ENCODE measurements at regions not wholly inside any gene's neighbourhood (a gene's known extent, or its start where the extent isn't known, plus 50 kb on each side); places are given as distances from the start of the nearest gene placed in this dataset.

DNA sequence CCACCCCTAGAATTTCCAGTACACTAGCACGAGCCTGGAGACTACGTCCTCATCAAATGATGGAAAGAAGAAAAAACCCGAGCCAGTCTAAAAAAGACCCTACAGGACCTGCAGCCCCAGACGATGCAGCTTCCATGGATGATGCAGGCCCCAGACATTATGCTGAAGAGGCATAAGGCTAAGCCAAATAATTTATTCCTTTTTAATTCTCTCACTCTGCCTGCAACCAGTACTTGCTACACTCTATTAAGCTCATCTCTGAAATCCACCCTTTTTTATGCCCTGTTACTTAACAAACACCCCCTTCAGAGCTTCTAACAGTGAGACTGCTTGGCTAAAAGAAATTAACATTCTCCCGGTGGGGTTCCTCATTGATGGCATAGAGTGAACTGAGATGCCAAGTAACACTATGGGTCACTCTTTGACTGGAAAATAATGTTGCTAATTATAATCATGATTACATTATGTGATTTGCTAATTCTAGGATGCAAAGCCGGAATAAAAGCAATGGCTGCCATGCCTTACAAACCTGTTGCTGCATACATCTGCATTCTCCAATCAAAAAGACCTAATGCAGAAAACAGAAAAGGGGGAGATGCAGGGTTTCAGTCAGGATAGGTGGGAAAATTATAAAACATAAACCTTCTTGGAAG is 1462.4 kb downstream of the UQCRFS1 start:
- no peak for FAIRE-seq
- TF ChIP-seq CTCF (IDR thresholded peaks at IDR 0.05; ENCODE audit: insufficient read depth, low read length, severe bottlenecking) = no peak

GRCh38 chr19:27748551-27749152 is 1464.3 kb downstream of the UQCRFS1 start:
- no peak for FAIRE-seq

More for the DNA sequence above, 1462.4 kb downstream of the UQCRFS1 start:
- no peaks in the 10 kb centered on the region for H3K36me3 ChIP-seq (ENCODE audit: control insufficient read depth, insufficient read depth, low read length)
- no peak overlapping the region for H3K4me3 ChIP-seq (ENCODE audit: low read depth, low read length)
- H3K27me3 ChIP-seq (ENCODE audit: control insufficient read depth, insufficient read depth, low read length) = no peaks in the 10 kb centered on the region
- no peak for DNase-seq (ENCODE audit: low read depth)

DNA sequence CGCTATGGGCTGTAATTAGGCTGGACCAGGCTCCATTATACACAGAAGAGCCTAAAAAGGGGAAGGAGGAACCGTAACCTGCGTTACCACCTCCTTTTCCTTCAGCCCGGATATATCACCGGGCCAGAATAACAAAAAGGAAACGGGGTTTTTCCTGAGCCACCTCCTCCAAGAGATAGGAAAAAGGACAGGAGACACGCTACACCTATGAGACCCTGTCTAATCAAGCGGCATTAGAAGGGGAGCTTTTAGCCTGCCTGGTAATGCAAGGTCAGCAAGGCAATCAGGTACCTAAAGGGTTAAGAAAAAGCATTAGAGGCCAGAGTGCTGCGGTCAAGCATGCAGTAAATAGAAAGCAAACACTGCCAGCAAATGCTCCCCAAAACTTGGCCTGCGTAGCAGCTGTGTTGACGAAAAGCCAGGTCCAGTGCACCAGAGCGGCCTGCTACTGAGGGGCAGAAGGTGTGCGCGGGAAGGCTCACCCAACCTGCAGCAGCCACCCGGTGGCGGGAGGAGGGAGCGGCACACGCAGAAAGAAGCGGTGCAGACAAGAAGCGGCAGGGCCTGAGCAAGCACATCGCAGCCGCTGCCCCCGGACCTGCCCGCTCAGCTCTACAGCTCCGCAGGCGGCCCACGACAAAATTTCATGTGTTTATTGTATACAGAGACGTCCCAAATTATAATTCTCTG is 1466.1 kb downstream of the UQCRFS1 start:
- Histone ChIP-seq H3K4me3 (ENCODE audit: low read depth, low read length) (no peak overlapping the region), H3K36me3 (ENCODE audit: control insufficient read depth, insufficient read depth, low read length) (no peaks in the 10 kb centered on the region), H3K27me3 (ENCODE audit: control insufficient read depth, insufficient read depth, low read length) (no peaks in the 10 kb centered on the region)
- FAIRE-seq (no peak), DNase-seq (ENCODE audit: low read depth) (peak; percentile 4)
- TF ChIP-seq CTCF (IDR thresholded peaks at IDR 0.05; ENCODE audit: insufficient read depth, low read length, severe bottlenecking) = no peak

More at GRCh38 chr19:27748551-27749152, 1464.3 kb downstream of the UQCRFS1 start:
- no peaks in the 10 kb centered on the region for H3K27me3 ChIP-seq (ENCODE audit: control insufficient read depth, insufficient read depth, low read length)
- no peak for DNase-seq (ENCODE audit: low read depth)
- TF ChIP-seq CTCF (IDR thresholded peaks at IDR 0.05; ENCODE audit: insufficient read depth, low read length, severe bottlenecking) = no peak
- H3K36me3 ChIP-seq (ENCODE audit: control insufficient read depth, insufficient read depth, low read length) = no peaks in the 10 kb centered on the region
- H3K4me3 ChIP-seq (ENCODE audit: low read depth, low read length) = no peak overlapping the region

DNA sequence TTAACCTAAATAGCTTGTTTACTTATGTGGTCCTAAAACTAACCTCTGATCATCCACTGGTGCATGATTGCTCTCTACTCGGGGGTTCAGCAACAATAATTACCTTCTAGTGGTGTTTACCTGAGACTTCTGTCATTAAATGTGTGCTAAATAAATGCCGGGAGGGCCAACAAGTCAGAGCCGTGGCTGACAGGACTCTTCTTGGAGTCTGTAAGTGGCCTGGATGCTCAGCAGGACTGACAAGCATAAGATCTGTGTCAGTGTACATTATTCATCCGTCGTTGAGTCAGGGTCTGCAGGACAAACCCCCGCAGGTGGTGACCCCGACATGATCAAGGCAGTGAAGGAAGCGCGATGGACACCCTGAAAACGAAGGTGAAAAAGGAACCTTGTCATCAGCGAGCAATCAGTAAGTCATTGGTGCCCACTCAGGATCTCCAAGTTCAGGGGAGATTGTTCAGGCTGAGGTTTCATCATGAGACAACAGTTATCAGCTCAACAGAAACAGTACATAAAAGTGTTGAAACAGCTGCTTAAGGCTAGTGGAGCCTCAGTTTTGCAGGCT is 1466.9 kb downstream of the UQCRFS1 start:
- Histone ChIP-seq H3K36me3 (ENCODE audit: control insufficient read depth, insufficient read depth, low read length) (no peaks in the 10 kb centered on the region), H3K4me3 (ENCODE audit: low read depth, low read length) (no peak overlapping the region), H3K27me3 (ENCODE audit: control insufficient read depth, insufficient read depth, low read length) (no peaks in the 10 kb centered on the region)
- TF ChIP-seq CTCF (IDR thresholded peaks at IDR 0.05; ENCODE audit: insufficient read depth, low read length, severe bottlenecking) = no peak
- no peak for DNase-seq (ENCODE audit: low read depth)
- FAIRE-seq = peak; percentile 88

DNA sequence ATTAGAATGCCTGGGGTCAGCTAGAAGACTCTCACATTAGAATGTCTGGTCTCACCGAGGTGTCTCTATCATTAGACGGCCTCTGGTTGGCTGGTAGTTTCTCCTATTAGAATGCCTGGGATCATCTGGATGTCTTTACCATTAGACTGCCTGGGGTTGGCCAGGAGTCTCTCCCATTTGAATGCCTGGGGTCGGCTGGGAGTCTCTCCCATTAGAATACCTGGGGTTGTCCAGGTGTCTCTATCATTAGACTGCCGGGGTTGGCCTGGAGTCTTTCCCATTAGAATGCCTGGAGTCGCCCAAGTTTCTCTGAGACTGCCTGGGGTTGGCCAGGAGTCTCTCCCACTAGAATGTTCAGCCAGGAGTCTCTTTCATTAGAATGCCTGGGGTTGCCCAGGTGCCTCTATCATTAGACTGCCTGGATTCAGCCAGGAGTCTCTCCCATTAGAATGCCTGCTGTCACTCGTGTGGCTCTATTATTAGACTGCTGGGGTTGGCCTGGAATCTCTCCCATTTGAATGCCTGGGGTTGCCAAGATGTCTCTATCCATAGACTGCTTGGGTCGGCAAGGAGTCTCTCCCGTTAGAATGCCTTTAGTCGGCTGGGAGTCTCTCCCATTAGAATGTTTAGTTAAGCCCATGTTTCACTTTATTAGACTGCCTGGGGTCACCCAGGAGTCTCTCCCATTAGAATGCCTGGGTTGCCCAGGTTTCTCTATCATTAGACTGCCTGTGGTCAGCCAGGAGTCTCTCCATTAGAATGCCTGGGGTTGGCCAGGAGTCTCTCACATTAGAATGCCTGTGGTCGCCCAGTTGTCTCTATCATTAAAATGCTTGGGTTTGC is 1467.8 kb downstream of the UQCRFS1 start:
- no peaks in the 10 kb centered on the region for H3K27me3 ChIP-seq (ENCODE audit: control insufficient read depth, insufficient read depth, low read length)
- no peak for DNase-seq (ENCODE audit: low read depth)
- no peak for TF ChIP-seq CTCF (IDR thresholded peaks at IDR 0.05; ENCODE audit: insufficient read depth, low read length, severe bottlenecking)
- no peaks in the 10 kb centered on the region for H3K36me3 ChIP-seq (ENCODE audit: control insufficient read depth, insufficient read depth, low read length)
- FAIRE-seq = no peak
- H3K4me3 ChIP-seq (ENCODE audit: low read depth, low read length) = no peak overlapping the region

All from bronchial epithelial cell (primary cell).